ENCODE measurements at regions not wholly inside any gene's neighbourhood (a gene's known extent, or its start where the extent isn't known, plus 50 kb on each side); places are given as distances from the start of the nearest gene placed in this dataset.

- no peak for DNase-seq
Observed at GRCh38 chr5:103374473-103374963, 116.0 kb downstream of the MACIR start.

GRCh38 chr5:103373597-103374472 lies 115.3 kb downstream of the MACIR start:
- DNase-seq = no peak

- no peak for DNase-seq
Observed at GRCh38 chr5:103371046-103371607, 112.6 kb downstream of the MACIR start.

GRCh38 chr5:103369125-103370120 lies 110.9 kb downstream of the MACIR start:
- no peak for DNase-seq

- DNase-seq = no peak
Observed at GRCh38 chr5:103367702-103368101, 109.1 kb downstream of the MACIR start.

- DNase-seq = no peak
Observed at GRCh38 chr5:103366918-103367549, 108.5 kb downstream of the MACIR start.

- no peak for DNase-seq
Observed at GRCh38 chr5:103364074-103364473, 105.5 kb downstream of the MACIR start.

DNA sequence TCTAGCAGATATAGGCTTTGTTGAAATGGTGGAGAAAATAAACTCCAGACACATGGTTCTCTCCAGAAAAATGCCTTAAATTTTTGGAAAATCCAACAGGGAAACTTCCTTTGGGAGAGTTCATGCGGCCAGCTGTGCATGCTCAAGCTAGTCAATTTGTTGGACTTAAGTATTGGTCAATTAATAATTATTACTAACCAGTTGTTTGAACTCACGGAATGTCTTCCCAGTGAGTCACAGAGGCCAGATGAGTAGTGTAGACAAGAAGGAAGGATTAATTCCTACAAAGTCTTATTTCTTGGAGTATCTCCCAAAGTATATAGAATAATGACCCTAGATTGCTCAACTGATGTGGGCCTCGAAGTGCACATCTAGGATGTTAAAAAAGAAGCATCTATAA lies 103.6 kb downstream of the MACIR start:
- DNase-seq = no peak

DNA sequence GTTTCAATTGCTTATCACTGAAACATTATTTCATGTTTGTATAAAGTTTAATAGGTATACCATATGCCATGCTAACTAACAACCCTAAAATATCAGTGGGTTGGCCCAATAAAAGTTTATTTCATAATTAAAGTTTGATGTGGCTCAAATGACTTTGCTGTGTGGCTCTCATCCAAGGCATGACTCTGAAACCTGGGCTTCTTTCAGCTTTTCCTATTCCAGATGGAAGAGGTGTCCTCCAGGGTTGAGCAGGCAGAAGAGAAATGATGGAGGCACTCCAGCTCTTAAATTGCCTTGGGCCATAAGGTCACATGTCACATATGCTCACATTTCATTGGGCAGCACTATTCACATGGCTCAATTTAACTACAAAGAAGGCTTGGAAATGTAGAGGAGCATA lies 101.9 kb downstream of the MACIR start:
- DNase-seq = no peak

DNA sequence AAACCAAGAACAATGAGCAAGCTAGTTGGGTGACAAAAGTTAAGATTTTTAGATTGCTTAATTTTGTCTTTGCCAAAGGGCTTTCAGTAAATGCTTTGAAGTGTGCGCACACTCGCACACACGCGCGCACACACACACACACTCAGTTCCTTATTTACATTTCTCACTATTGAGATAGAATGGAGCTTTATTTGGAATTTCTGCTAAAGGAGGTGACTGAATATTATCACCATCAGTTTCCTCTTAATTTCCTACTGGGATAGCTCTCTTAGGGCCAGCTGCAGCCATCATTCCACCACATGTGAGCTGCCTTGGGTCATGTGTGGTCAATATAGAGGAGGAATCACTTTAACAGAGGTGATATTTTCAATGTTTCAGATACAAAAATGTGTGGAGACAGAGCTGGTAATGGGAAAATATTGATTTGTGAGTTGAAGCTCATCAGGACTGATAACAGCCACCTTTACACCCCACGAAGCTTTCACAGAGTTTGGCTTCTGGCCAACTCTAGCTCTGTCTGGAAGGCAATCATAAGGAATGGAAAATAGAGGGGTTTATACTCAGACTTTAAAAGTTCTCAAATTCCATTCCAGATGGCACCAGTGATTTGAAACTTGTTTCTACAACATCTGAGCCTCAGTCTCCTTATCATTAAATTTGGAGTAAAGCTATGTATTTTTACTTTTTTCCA lies 99.9 kb downstream of the MACIR start:
- DNase-seq = no peak

- DNase-seq = no peak
Observed at GRCh38 chr5:103357636-103358035, 99.1 kb downstream of the MACIR start.

- no peak for DNase-seq
Observed at GRCh38 chr5:103356350-103357091, 98.0 kb downstream of the MACIR start.

- no peak for DNase-seq
Observed at GRCh38 chr5:103355579-103355978, 97.0 kb downstream of the MACIR start.

DNA sequence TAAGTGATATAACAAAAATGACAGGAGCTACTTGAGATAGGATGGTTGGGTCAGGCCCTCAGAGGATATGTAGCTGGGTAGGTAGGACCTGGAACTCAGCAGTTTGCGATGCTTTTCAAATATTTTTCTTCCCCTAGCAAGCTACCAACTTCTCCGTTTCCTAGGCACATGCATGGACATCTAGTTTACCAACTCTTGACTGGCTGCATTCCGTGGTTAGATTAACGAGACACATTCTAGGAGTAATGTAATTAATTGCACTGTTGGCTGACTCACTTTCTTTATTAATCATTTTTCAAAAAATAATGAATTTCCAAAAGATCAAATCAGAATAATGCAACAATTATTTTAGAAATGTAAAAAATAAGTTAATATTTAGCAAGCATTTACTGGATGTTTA lies 95.9 kb downstream of the MACIR start:
- no peak for DNase-seq

GRCh38 chr5:103353581-103353980 lies 95.0 kb downstream of the MACIR start:
- no peak for DNase-seq

DNA sequence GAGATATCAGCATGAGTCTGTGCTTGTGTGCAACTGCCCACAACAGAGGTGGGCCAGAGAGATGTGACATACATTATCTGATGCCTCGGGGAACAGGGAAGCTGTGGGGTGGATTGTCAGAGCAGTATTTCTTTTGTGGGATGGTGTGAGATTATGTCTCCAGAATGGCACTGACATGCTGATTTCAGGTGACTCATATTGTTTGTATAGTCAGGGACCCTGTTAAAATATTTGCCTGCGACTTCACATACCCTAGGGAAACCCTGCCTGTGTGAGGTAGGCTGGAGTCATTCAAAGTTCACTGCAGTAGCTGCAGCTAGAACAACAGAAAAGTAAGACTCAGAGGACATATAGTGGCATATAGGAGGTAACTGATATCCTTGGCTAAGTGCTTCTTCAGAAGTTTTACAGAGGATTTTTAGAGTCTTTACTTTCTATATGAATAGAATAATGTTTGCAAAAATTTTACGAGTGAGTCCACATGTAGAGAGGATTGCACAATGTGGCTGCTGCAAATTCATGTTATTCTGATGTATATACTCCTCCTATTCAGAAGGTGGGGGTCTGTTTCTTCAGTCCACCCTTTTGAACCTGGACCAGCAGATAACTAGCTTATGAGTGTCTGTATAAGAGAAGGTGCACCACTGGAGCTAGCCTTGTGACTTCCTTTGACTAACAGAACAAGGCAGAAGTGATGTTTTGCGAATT lies 89.3 kb downstream of the MACIR start:
- no peak for DNase-seq

DNA sequence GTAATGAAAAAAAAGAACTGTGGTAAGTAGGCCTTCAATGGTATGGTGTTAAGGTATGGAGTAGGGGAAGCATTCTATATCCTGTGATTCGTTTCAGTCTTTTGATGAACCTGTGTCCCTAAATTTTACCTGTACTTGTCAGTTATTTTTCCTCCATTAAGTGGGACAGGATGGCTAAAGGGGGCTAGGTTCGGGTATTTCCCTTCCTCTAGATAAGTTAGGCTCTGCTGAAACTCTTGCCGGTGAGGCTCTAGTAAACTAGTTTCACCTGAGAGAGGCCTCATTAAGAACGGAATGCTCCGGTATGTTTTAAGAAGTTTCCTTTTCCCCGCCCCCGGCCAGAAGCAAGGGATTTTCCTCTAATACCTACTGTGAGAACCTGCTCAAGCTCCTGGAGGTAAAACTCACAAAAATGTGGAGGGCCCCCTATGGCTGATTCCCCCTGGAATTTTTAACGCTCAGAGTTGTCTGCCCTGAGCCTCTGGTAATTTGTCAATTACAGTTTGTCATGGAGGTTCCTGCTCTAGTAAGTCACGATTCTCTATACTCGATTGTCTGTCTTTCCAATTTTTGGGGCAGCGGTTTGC lies 87.7 kb downstream of the MACIR start:
- DNase-seq = no peak

- DNase-seq = no peak
Observed at GRCh38 chr5:103345461-103345860, 86.9 kb downstream of the MACIR start.

GRCh38 chr5:103340717-103341388 lies 82.3 kb downstream of the MACIR start:
- no peak for DNase-seq

DNA sequence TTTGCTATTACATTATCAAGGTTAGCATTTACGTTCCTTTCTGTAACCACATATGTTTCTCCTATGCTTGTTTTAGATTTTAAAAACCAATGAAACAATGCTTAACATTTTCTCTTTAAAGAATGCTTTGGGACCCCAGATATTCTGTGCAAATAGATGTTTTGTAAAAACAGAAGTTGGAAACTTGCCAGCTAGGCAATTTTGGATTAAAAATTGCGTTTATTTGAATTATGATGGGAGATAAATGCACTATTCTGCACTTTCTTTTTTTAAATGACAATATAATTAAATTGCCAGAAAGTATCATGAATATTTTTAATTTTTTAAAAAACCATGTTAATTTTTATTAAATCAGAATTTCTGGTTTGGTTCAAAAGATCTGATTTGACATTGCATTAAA lies 81.6 kb downstream of the MACIR start:
- DNase-seq = no peak
